Esophagus muscularis mucosa (tissue), 4 donors: ENCODE measurements at regions not wholly inside any gene's neighbourhood (a gene's known extent, or its start where the extent isn't known, plus 50 kb on each side); places are given as distances from the start of the nearest gene placed in this dataset.
"Not testable (repeated sequence)": the region's sequence is repeated elsewhere in the genome, so short reads cannot be mapped to it uniquely, and the experiment has no call there.

ENCODE experiments used
- DNase-seq: peaks from one replicate; pipeline ENCODE4 v3.0.0-alpha.2; 2017; ENCODE audit errors: extremely low spot score
- H3K27ac ChIP-seq, 4 donors: fragments of 200-600 bp; sonication (generic); replicated peaks in 1 of 4; 1 replicate in 3 of 4; 2 replicates in 1 of 4; pipeline ENCODE4 v1.5.1; 2016 to 2019; ENCODE audit warnings: mild to moderate bottlenecking in 1 of 4
- H3K27me3 ChIP-seq, 4 donors: fragments of 200-600 bp; sonication (generic); one replicate each; pipeline versions ENCODE4 v1.5.1 to v1.6.0; 2016 to 2019
- H3K36me3 ChIP-seq, 4 donors: fragments of 200-600 bp; sonication (generic); one replicate each; pipeline ENCODE4 v1.5.1; 2016 to 2019
- H3K4me1 ChIP-seq, 4 donors: fragments of 200-600 bp; sonication (generic); one replicate each; pipeline ENCODE4 v1.5.1; 2016 to 2019
- H3K4me3 ChIP-seq, 4 donors: fragments of 200-600 bp; sonication (generic); 1 replicate in 2 of 4; 2 replicates in 2 of 4; pipeline ENCODE4 v1.5.1; 2016 to 2019; ENCODE audit warnings: mild to moderate bottlenecking in 4 of 4, moderate library complexity in 1 of 4
- H3K9me3 ChIP-seq, 4 donors: fragments of 200-600 bp; sonication (generic); 1 replicate in 3 of 4; 2 replicates in 1 of 4; pipeline ENCODE4 v1.5.1; 2016 to 2019
- CTCF ChIP-seq, 3 experiments: fragments of 200-600 bp in 2 of 3; fragments of 450-650 bp in 1 of 3; sonication (generic) in 2 of 3; IDR thresholded peaks; one replicate each; pipeline ENCODE4 v1.5.1; 2017 to 2019; ENCODE audit warnings: antibody characterized with exemption in 3 of 3, mild to moderate bottlenecking in 2 of 3, moderate library complexity in 1 of 3
- EP300 ChIP-seq: sonication (generic); formaldehyde crosslinking; IDR thresholded peaks from one replicate; pipeline ENCODE4 v1.6.1; 2017; ENCODE audit warnings: antibody characterized with exemption
- POLR2A ChIP-seq: fragments of 450-650 bp; IDR thresholded peaks from one replicate; pipeline ENCODE4 v1.6.1; 2017; ENCODE audit warnings: antibody characterized with exemption, moderate library complexity, mild to moderate bottlenecking, low read depth
- POLR2AphosphoS5 ChIP-seq, 2 donors: sonication (generic); formaldehyde crosslinking; IDR thresholded peaks; one replicate each; pipeline ENCODE4 v1.6.1; 2017; ENCODE audit warnings: antibody characterized with exemption in 2 of 2
- WGBS: methylation state at CpG from one replicate; pipeline ENCODE4 v1.1.5; 2018; 5-methylcytosine and 5-hydroxymethylcytosine counted together
- intact Hi-C: fragments of 100-400 bp; cut with DNase I; formaldehyde crosslinking; loops from one replicate; pipeline ENCODE4 v1.15.1; 2023

GRCh38 chr20:5687884-5688283, 62.3 kb upstream of the SHLD1 start:
- Histone ChIP-seq H3K4me1 (peaks cover 0 to 11% (median 5%) of the 10 kb centered on the region in 4 donors), H3K27me3 (no peaks in the 10 kb centered on the region), H3K9me3 (no peaks in the 10 kb centered on the region), H3K36me3 (no peaks in the 10 kb centered on the region), H3K27ac (peak overlapping the region in 1 of 4 donors; percentile 36), H3K4me3 (no peak overlapping the region)
- TF ChIP-seq POLR2AphosphoS5 (IDR thresholded peaks at IDR 0.05) (no peak), EP300 (no peak), POLR2A (no peak), CTCF (IDR thresholded peaks at IDR 0.05) (no peak)
- DNase-seq = no peak
- intact Hi-C loops = no loop called here
- WGBS = 86% methylated on average over 4 of the region's 4 CpGs

GRCh38 chr20:5686384-5687105, 63.7 kb upstream of the SHLD1 start:
- H3K4me3 ChIP-seq = no peak overlapping the region
- H3K27ac ChIP-seq = no peak overlapping the region
- no peaks in the 10 kb centered on the region for H3K36me3 ChIP-seq
- H3K27me3 ChIP-seq = no peaks in the 10 kb centered on the region
- DNase-seq = no peak
- WGBS = 92% methylated on average over 13 of the region's 15 CpGs
- no peaks in the 10 kb centered on the region for H3K9me3 ChIP-seq
- peaks cover 0 to 11% (median 5%) of the 10 kb centered on the region in 4 donors for H3K4me1 ChIP-seq
- intact Hi-C loops = no loop called here
- TF ChIP-seq CTCF (IDR thresholded peaks at IDR 0.05) (no peak), EP300 (no peak), POLR2A (no peak), POLR2AphosphoS5 (IDR thresholded peaks at IDR 0.05) (no peak)

GRCh38 chr20:5682556-5682955, 67.6 kb upstream of the SHLD1 start:
- intact Hi-C loops, DNase-seq, H3K27me3 ChIP-seq, H3K4me3 ChIP-seq, H3K9me3 ChIP-seq, H3K4me1 ChIP-seq, H3K36me3 ChIP-seq, H3K27ac ChIP-seq: not testable (repeated sequence)
- 49% methylated on average over 2 of the region's 2 CpGs for WGBS

GRCh38 chr20:5680192-5680591, 69.4 kb upstream of the GPCPD1 start:
- H3K9me3 ChIP-seq = no peaks in the 10 kb centered on the region
- no peaks in the 10 kb centered on the region for H3K36me3 ChIP-seq
- intact Hi-C loops = no loop called here
- no peak overlapping the region for H3K4me3 ChIP-seq
- no peak overlapping the region for H3K27ac ChIP-seq
- no peaks in the 10 kb centered on the region for H3K4me1 ChIP-seq
- DNase-seq = no peak
- no peak for TF ChIP-seq CTCF (IDR thresholded peaks at IDR 0.05)
- no peak for TF ChIP-seq POLR2AphosphoS5 (IDR thresholded peaks at IDR 0.05)
- TF ChIP-seq EP300 = no peak
- no peaks in the 10 kb centered on the region for H3K27me3 ChIP-seq

GRCh38 chr20:5678777-5679176, 68.0 kb upstream of the GPCPD1 start:
- Histone ChIP-seq H3K27me3 (no peaks in the 10 kb centered on the region), H3K9me3 (no peaks in the 10 kb centered on the region), H3K4me1 (no peaks in the 10 kb centered on the region), H3K36me3 (no peaks in the 10 kb centered on the region), H3K27ac (no peak overlapping the region), H3K4me3 (no peak overlapping the region)
- WGBS = 80% methylated on average over 2 of the region's 2 CpGs
- intact Hi-C loops = no loop called here
- TF ChIP-seq EP300 (no peak), POLR2AphosphoS5 (IDR thresholded peaks at IDR 0.05) (no peak)
- no peak for DNase-seq

GRCh38 chr20:5677944-5678343, 67.1 kb upstream of the GPCPD1 start:
- H3K27ac ChIP-seq, H3K27me3 ChIP-seq, H3K4me3 ChIP-seq, H3K36me3 ChIP-seq, H3K4me1 ChIP-seq, H3K9me3 ChIP-seq, intact Hi-C loops, DNase-seq: not testable (repeated sequence)
- WGBS = 98% methylated on average over 8 of the region's 8 CpGs
